Stimulated activated CD8-positive, alpha-beta memory T cell treated with anti-CD3 and anti-CD28 coated beads, Interleukin-4, amount 100 ng/mL, for 48 hours (primary cell): ENCODE measurements at regions not wholly inside any gene's neighbourhood (a gene's known extent, or its start where the extent isn't known, plus 50 kb on each side); places are given as distances from the start of the nearest gene placed in this dataset.

ENCODE experiments used
- DNase-seq: peaks from one replicate; pipeline ENCODE4 v3.0.0-alpha.2; 2020

DNA sequence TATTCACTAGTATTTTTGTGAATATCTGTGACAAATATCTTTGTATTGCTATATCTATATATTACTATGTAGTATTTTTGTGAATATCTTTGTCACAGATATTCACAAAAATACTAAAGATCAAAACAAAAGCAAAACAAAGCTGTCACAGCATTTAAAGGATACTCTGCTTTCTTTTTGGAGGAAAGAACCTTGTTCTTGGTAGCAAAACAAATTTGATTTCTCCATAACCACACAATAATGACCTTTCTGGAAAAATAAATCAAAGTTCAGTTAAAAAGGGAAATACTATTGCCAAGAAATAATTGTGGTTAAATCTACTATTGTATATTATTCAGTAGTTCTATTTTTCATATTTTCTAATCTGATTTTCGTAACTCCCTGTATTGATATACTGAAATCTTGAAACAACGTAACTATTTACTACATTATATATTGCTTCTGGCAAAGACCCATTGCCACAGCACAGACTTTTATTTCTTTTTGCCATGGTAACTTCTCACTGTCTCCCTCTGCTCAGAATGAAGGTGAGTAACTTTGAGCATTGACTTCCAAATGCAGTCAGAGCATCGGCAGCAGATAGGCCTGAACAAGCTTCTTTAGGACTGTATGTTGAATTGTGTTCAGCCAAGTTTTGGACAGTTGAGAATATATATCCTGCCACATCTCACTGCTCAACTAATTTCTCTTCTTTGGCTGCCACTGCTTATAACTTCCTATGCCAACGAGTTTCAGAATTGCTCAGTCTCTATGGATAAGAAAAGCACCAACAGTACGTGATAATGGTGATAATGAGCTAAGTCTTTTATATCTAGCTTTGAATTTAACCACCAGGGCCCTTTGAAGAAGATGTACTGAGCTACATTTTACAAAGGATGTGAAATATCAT is 1097.2 kb upstream of the GJE1 start:
- DNase-seq: no peak

DNA sequence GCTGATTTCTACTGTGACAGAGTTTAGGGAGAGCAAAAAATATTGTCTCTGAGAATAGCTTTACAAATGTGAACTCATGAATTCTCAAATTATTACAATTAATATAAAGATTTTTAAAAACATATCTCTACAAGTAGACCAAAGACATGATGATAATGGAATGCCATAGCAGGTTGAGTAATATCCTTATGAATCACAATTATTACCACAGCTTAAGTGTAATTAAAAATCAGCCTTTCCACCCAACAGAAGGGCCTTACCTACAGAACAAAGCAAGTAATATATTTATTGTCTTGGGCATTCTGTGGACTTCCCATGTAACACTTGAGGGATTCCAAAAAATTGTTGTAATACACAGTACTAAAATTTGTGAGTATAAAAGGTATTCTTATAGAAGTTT is 1099.6 kb upstream of the GJE1 start:
- no peak for DNase-seq

DNA sequence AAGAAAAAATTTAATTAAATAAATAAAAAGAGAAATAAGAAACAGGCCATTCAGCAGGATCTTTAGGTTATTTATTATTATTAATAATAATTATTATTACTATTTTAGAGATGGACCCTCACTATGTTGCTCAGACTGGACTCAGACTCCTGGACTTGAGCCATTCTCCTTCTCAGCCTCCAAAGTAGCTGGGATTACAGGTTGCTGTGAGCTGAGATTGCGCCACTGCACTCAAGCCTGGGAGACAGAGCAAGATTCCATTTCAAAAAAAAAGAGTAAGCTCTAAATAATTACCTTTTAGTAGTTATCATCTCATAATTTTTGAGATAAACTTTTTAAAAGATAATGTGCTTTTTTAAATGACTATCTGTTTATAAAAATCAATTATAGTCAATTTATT is 1102.8 kb upstream of the GJE1 start:
- no peak for DNase-seq

DNA sequence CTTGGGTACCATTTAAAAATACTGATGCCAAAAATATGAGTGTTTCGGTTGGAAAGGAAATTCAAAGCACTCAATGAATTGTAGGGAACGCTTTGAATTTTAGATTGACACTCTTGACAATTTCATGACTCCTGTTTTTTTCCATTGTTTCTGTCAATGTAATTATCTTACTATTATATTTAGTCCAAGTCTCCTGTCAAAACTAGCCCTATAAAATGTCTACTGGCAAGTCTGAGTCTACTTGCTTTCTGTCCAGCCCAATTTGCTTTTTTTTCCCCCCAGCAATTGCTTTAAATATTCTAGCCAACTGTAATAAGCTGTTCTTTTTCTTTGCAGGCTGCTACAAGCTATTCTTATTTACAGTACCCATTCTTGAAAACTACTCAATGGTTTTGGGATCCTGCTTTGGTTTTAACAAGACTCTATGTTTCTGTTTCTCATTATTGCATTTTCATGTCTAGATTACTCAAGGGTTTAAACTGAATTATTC is 1103.9 kb upstream of the GJE1 start:
- DNase-seq: no peak

DNA sequence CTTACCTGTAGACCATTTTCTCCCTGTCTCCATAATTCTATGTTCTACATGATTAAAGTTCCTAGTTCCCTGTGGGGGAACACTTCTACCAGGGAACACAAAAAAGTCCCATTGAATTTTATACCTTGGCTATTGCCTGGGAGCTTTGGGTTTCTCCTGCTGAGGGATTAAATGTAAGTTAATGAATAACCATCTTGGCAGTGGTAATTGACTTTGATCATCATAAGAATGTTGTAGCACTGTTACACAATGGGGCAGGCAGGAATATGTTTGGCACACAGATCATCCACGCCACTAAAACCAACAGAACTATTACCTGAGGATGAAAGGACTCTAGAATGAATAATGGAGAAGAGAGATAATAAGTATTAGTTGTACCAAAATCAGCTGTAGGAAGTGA is 1106.2 kb upstream of the GJE1 start:
- no peak for DNase-seq

DNA sequence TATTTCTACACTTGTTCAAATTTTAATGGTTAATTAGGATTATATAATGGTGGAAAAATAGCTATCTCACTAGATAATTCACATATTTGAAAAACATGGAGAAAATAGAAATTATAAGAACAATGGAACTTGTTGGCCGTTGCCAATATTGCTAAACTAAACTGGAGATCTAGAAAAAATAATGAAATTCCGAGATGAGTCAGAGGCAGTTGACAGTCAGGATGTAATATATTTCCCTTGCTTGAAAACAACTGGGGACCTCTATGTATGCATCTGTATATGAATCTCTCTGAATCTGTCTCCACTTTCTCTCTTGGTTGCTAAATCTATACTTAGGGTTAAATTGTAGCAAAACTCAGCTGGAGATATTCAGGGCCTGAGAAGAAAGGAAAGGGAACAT is 1108.2 kb upstream of the GJE1 start:
- no peak for DNase-seq

DNA sequence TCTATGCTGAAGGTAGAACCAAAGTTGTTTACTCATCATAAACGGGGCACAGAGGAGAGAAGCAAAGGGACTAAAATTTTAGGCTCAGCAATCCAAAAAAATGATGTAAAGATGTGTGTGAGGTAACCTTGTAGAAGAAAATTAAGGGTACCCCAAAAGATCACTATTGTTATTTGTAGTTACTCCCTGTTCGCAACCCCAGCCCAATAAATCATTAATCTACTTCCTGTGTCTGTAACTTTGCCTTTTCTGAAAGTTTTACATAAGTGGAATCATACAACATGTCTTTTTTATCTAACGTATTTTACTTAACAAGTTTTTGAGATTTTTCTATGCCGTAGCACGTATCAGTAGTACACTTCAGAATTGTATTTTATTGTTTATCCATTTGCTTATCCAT is 1114.8 kb upstream of the GJE1 start:
- DNase-seq: no peak

DNA sequence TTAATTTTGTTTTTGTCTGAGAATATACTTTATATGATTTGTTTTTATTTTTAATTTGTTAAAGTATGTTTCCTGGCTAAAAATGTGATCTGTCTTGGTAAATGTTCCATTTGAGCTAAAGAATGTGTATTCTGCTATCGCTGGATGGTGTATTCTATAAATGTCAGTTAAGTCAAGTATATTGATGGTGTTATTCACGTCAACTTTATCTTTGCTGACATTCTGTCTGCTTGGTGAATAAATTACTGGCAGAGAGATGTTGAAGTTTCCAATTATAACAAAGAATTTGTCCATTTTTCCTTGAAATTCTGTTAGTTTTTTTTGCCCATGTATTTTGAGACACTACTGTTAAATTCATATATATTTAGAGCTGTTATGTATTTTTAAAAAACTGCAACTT is 1131.8 kb upstream of the GJE1 start:
- DNase-seq: no peak

DNA sequence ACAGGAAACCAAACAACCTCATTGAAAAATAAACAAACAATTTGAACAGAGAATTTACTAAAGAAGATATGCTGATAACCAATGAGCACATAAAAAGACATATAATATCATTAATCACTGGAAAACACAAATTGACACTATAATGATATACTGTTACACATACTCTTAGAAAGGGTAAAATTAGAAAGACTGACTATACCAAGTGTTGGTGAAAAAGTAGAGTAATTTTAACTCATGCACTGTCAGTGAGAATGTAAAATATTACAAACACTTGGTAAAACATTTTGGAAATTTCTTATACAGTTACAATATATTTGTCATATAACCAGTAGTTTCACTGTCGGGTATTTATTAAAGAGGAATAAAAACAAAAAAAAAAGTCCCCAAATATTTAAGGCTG is 1139.2 kb upstream of the GJE1 start:
- no peak for DNase-seq

DNA sequence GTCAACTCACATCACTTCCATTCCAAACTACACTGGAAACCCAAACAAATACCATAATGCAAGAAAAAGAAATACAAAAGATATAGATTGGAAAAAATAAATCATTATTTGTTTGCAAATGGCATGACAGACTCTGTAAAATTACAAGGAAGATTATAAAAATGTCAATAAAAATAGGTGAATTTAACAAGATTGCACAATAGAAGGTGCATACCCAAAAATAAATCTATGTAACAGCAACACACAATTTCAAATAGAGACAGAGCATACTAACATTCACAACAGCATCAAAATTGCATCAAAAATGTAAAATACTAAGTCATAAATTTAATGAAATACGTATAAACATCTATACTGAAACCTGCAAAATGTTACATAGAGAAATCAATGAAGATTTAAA is 1140.0 kb upstream of the GJE1 start:
- no peak for DNase-seq

DNA sequence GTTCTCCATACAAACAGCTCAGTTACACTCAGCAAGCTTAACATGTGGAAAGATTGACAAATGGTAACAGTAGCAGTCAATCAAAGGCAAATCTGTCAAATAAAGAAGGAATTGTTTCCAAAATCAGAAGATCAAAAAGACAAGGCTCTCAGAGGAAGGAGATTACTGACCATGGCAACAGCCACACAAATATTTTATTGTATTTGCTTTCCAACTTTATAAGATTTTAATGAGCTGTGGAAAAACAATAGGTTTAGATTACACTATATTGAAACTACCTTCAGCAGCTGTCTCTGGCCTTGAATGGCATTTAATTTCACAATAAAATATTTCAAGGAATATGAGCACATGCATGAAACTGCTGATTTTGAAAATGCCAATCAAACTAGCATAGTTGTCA is 1143.9 kb upstream of the GJE1 start:
- DNase-seq: no peak

DNA sequence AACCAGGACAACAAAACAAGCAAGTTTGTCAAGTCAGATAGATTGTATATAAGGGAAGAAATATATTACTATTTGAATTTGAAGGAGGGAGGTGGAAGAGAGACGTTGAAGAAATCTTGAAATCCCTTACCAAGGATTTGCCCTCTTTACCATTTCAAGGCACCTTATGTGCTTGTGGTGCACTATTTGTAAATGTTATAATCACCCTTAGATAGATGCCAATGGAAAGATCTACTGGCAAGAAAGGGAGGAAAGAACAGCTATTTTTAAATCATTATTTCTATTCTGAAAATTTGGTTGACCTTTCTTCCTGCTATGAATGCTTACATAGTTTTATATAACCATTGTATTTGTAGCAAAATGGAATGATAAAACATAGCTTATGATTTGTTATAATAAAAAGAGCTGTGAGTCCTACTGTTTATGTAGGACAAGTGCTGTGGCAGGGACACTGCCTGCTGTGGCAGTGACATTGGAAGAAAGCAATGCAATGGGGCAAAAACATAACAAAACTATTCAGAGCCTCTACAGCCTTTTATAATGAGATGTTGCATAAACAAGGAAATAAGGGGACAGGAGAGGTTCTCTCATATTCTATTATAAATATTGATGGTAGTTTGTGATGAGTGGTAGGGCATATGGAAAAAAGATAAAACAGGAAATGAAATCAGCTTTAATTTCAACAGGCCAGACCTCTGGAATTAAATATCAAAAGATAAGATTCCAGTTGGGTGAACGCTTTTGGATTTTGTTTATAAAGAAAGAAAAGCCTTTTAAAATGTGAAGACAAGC is 1145.2 kb upstream of the GJE1 start:
- DNase-seq: no peak

DNA sequence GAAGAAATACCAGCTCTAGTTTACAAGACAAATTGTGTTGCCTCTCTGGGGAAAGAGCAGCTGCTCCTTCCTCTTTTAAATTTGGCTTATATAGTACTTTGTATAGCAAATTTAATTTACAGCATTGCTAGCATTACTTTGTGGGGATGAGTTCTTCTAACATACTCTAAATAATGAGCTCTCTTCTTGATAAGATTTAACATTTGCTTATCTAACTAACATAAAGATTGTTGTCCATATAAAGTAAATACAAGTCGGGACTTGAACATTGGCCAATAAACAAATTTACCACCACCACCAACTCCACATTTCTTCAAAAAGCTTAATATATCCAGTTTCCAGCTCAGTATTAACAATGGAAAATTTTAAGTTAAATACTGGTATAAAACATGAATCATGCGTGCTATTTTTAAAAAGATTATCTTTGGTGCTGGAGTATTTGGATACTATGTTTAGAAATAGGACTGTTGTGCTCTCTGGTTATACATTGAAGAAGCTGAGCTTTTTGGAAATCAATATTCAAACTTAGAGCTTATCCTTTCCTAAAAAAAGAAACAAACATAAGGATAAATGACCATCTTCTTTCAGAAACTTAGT is 1146.9 kb upstream of the GJE1 start:
- DNase-seq: no peak

DNA sequence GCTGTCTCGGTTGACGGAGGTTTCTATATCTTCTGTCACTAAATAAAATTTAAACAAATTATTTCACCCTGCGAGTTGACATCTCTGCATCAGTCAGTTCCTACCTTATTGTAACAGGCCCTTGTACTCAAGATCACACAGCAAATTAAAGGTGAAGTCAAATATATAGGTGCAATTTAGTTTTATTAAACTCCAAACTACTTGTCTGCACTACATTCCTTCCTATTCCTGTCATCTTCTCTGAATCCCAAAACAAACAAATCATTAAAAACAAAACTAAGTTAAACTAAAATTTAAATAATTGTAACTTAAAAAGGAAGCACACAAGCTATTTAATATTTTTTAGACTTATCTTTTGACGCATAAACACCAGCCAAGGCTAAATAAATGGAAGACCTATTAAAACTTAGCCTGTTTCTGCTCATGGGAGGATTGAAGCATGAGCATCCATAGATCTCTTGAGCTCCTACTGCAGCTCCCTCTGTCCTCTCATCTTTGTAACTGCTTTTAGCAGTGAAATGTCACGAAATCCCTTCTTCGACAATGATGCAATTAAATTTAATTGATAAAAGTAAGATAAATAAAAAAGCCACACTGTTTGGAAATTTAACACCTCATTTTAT is 1152.3 kb upstream of the GJE1 start:
- no peak for DNase-seq

DNA sequence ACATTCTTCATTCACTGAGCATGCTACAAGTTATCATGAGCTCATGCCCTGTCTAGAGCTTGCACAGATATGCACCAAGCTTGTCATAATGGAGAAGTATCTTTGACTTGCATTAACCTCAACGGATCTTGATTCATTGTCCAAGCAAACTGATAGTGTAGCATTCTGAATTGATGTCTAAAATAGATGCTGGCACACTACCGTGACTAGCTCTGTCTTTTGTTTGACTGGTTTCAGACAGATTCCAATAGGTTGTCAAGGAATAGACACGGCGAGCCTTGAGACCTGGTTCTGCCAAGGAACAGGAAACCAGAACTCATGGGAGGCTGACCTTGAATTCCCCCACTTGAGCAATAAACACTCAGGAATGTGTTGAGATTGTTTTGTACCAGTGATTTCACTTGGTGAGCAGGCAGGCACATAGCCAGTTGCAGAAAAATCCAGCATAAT is 1153.1 kb upstream of the GJE1 start:
- no peak for DNase-seq

DNA sequence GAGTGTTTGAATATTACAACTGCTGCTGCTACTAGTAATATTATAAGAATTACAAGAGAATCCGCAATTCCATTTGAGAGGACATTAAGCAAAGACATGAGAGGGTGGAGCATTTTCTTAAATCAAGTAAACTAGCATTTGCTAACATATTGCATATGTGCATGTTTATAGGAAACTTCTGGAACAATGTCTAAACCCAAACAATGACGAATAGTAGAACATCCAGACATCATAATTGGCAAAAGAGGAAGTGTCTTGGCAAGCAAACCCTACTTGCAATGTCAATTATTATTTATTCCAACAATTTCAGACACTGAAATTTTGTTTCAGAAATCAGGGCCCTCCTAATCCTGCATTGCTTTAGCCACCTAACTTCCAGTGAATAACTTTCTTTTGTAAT is 1155.3 kb upstream of the GJE1 start:
- no peak for DNase-seq

DNA sequence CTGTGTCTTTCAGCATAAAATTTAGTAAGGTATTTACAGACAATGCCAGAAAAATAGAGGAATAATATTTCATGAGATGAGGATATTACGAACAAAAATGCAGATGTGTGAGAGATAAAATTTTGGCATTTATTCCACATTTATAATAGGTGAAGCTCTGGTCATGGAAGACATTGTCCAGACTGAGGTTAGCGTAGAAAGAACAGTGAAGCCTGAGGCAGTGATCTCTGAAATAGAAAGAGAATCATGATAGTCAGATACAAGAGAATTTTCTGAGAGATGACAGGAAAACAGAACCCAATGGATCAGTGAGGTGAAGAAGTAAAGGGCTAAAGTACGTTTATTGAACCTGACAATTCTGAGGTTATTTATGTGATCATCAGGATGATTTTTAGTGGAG is 1155.9 kb upstream of the GJE1 start:
- DNase-seq: no peak

DNA sequence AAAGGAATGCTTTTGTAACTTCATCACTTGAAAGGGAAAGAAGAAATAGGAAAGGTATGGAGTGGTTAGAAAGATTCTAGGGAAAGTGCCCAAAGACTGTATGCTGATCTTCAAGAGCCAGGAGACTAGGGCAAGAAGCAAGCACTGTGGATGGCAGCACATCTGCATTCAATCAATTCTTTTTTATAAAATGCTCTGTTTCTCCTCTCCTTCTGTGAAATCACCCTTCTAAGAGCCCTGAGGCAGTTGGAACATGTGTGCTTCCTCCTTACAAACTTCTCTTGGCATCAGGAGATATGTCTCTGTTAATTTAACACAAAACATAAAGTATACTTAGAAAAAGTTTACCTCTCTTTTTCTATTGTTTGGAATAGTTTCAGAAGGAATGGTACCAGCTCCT is 1162.2 kb upstream of the GJE1 start:
- no peak for DNase-seq

DNA sequence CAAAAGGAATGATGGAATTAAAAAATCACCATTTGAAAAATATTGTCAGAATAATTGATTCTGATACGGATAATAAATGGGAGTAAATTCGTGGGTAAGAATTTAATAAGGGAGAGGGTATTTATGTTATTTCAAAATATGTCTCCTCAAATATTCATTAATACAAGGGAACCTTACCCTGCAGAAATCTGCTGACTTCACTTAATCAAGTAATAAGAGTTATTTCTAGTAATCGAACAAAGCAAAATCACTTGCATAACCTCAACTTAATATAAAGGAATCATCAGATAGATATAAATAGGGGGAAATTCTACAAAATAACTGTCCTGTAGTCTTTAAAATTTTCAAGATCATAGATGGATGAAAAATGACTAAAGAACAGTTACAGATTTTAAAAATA is 1164.7 kb upstream of the GJE1 start:
- no peak for DNase-seq

DNA sequence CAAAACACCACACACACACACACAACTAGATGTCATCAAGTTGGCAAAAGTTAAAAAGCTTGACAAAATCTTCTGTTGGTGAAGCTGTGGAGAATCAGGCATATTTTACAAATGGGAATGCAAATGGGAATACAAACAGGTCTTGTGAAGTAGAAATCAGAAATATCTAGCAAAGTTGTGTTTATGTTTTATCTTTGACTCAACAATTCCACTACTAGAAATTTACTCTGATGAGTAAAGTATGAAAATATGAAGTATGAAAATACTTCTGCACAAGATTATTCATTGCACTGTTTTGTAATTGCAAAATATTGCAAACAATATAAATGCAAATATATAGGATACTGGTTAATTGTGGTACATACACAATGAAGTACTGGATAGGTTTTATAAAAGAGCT is 1166.0 kb upstream of the GJE1 start:
- no peak for DNase-seq

DNA sequence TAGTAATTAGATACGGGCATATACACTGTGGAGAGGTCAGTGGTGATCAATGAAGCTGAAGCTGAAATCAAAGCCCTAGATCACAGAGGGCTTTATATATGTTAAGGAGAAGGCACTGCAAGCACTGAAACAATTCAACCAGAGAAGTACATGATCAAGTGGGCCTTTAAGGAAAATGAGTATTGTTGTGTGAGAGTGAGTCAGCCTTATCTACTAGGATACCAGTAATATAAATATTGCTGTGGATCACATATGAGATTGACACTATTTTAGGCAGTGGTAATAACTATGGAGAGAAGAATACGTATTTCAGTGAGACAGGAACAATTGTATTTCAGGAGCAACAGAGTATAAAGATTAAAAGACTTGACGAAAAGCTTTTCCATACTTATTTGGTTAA is 1172.2 kb upstream of the GJE1 start:
- DNase-seq: no peak

DNA sequence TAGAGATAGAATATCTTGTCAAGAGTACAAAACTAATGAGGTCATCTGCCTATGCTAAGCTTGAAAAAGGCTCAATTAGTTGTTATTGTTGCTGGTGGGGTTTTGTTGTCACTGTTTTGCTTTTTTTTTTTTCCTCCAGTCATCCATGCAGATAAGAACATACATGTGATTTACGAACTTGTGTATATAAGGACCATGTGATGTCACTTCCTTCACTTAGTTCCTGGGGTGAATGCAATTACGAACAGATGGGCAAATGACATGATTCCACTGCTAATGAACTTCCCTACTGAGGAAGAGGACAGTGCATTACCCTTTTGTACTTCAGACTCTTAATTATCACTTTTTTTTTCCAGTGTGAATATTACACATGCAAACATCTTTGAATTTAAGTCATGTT is 1175.3 kb upstream of the GJE1 start:
- DNase-seq: no peak
